ENCODE measurements at regions not wholly inside any gene's neighbourhood (a gene's known extent, or its start where the extent isn't known, plus 50 kb on each side); places are given as distances from the start of the nearest gene placed in this dataset.

- H3K4me3 ChIP-seq: no peak overlapping the region
- intact Hi-C loops (cut with DNase I): no loop called here
- no peaks in the 10 kb centered on the region for H3K4me1 ChIP-seq
- H3K27me3 ChIP-seq: no peaks in the 10 kb centered on the region
- ATAC-seq: no peak
- no peak for FAIRE-seq
- WGBS, 2 donors: 51 to 65% methylated on average over 2 of the region's 2 CpGs
- no peaks in the 10 kb centered on the region for H3K36me3 ChIP-seq
- H3K9me3 ChIP-seq: no peaks in the 10 kb centered on the region
- no peak overlapping the region for H3K27ac ChIP-seq
- no peak for DNase-seq
- TF ChIP-seq CTCF (IDR thresholded peaks at IDR 0.05): no peak
Measured at GRCh38 chr13:50268500-50268899, 253.3 kb downstream of the KCNRG start.

- ATAC-seq: no peak
- Histone ChIP-seq H3K4me3 (no peak overlapping the region), H3K36me3 (no peaks in the 10 kb centered on the region), H3K27me3 (no peaks in the 10 kb centered on the region), H3K4me1 (peaks cover 0 to 5% (median 0%) of the 10 kb centered on the region in 3 donors), H3K9me3 (no peaks in the 10 kb centered on the region), H3K27ac (no peak overlapping the region)
- WGBS, 2 donors: 87 to 100% methylated on average over 1 of the region's 1 CpG
- no peak for FAIRE-seq
- DNase-seq: no peak
- TF ChIP-seq CTCF (IDR thresholded peaks at IDR 0.05): no peak
- intact Hi-C loops (cut with DNase I): no loop called here
Measured at GRCh38 chr13:50274181-50274580, 258.9 kb downstream of the KCNRG start.

- WGBS, 2 donors: 44 to 45% methylated on average over 1 of the region's 1 CpG
- FAIRE-seq: peak; percentile 59
Measured at GRCh38 chr13:50275392-50276063, 260.3 kb downstream of the KCNRG start.

GRCh38 chr13:50276550-50276949, 261.3 kb downstream of the KCNRG start:
- Histone ChIP-seq H3K27ac (no peak overlapping the region), H3K4me1 (peaks cover 0 to 5% (median 0%) of the 10 kb centered on the region in 3 donors), H3K9me3 (no peaks in the 10 kb centered on the region), H3K27me3 (peaks cover 0 to 2% (median 0%) of the 10 kb centered on the region in 4 donors), H3K36me3 (no peaks in the 10 kb centered on the region), H3K4me3 (no peak overlapping the region)
- FAIRE-seq: no peak
- no peak for TF ChIP-seq CTCF (IDR thresholded peaks at IDR 0.05)
- no peak for DNase-seq
- ATAC-seq: no peak
- WGBS, 2 donors: 94 to 100% methylated on average over 2 of the region's 2 CpGs
- intact Hi-C loops (cut with DNase I): no loop called here

More at GRCh38 chr13:50275392-50276063, 260.3 kb downstream of the KCNRG start:
- no peak overlapping the region for H3K27ac ChIP-seq
- no peak for DNase-seq
- H3K4me1 ChIP-seq: peaks cover 0 to 5% (median 0%) of the 10 kb centered on the region in 3 donors
- no peaks in the 10 kb centered on the region for H3K9me3 ChIP-seq
- peak; percentile 67 to 88 (median 86) for ATAC-seq
- H3K27me3 ChIP-seq: no peaks in the 10 kb centered on the region
- intact Hi-C loops (cut with DNase I): no loop called here
- no peak for TF ChIP-seq CTCF (IDR thresholded peaks at IDR 0.05)
- H3K4me3 ChIP-seq: no peak overlapping the region
- no peaks in the 10 kb centered on the region for H3K36me3 ChIP-seq

- ATAC-seq (no peak), FAIRE-seq (no peak), DNase-seq (no peak)
- H3K27ac ChIP-seq: no peak overlapping the region
- H3K27me3 ChIP-seq: peaks cover 0 to 2% (median 0%) of the 10 kb centered on the region in 4 donors
- H3K36me3 ChIP-seq: no peaks in the 10 kb centered on the region
- intact Hi-C loops (cut with DNase I): no loop called here
- H3K4me3 ChIP-seq: no peak overlapping the region
- 83 to 89% methylated on average over 6 of the region's 6 CpGs for WGBS, 2 donors
- no peaks in the 10 kb centered on the region for H3K9me3 ChIP-seq
- TF ChIP-seq CTCF (IDR thresholded peaks at IDR 0.05): no peak
- H3K4me1 ChIP-seq: peaks cover 0 to 5% (median 0%) of the 10 kb centered on the region in 3 donors
Measured at GRCh38 chr13:50277127-50277526, 261.9 kb downstream of the KCNRG start.

All from pancreas (tissue), 10 donors.